ENCODE measurements at regions not wholly inside any gene's neighbourhood (a gene's known extent, or its start where the extent isn't known, plus 50 kb on each side); places are given as distances from the start of the nearest gene placed in this dataset.

DNA sequence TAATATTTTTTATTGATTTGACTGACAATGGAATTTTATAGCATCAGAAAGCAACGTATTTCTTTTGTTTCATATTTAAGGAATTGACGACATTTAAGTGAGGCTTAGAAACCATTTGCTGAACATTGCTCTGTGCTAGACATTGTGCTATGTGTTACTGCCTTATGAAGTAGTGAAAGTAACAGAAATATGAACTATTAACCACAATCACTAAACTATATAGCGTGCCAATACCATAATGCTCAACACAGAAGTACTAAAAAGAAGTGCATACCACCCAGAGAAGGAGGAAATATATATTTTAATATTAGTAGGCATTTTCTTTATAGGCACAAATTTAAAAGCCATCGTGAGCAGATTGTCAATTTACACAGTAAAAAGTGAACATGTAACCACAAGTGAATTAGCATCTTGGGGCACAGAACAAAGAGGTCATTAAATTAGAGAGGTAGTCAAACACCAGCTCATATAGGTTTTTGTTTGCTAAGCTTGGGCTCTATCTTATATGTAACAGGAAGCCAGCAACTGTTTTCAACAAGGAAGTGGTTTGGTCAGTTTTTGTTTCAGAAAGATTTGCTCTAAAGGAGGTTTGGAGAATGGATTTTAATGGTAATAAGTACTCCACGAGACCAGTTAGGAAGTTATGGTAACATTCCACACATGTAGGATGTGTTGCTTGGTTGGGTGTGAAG lies 270.7 kb downstream of the GRXCR1 start:
- ChIA-PET POLR2A (no interaction called here), CTCF (no interaction called here), RAD21 (ENCODE audit: unreplicated experiment) (no interaction called here), SMC1A (ENCODE audit: uncharacterized antibody, unreplicated experiment) (interaction anchor here (0.7 kb wide), 1 partner anchor 556 kb away, joined by 3 read pairs; no protein-coding TSS in a partner anchor)
- FAIRE-seq (no peak), ATAC-seq (peak; percentile 69), DNase-seq (ENCODE audit: low read depth, low spot score) (no peak)
- Histone ChIP-seq H3K27ac (ENCODE audit: control insufficient read depth, insufficient read depth) (no peak overlapping the region), H3K36me3 (ENCODE audit: control insufficient read depth in 2 of 2, insufficient read depth in 2 of 2, low read length in 1 of 2) (no peaks in the 10 kb centered on the region), H3K9ac (ENCODE audit: control insufficient read depth, insufficient read depth, low read length) (no peak overlapping the region), H3K79me2 (ENCODE audit: control insufficient read depth, insufficient read depth, low read length) (no peaks in the 10 kb centered on the region), H3K9me3 (replicated peaks; ENCODE audit: control insufficient read depth, insufficient read depth, low read length) (no peaks in the 10 kb centered on the region), H3K4me1 (ENCODE audit: control insufficient read depth, insufficient read depth, low read length) (no peaks in the 10 kb centered on the region), H2AFZ (ENCODE audit: control insufficient read depth, low read depth, low read length) (no peak overlapping the region), H3K4me3 (no peak overlapping the region), H3K27me3 (replicated peaks in 1 of 2; ENCODE audit: control insufficient read depth in 2 of 2, insufficient read depth in 2 of 2, low read length in 1 of 2) (no peaks in the 10 kb centered on the region), H4K20me1 (ENCODE audit: control insufficient read depth, insufficient read depth) (no peaks in the 10 kb centered on the region), H3K4me2 (ENCODE audit: control insufficient read depth, insufficient read depth) (no peak overlapping the region)
- TF ChIP-seq, protein P1, sequence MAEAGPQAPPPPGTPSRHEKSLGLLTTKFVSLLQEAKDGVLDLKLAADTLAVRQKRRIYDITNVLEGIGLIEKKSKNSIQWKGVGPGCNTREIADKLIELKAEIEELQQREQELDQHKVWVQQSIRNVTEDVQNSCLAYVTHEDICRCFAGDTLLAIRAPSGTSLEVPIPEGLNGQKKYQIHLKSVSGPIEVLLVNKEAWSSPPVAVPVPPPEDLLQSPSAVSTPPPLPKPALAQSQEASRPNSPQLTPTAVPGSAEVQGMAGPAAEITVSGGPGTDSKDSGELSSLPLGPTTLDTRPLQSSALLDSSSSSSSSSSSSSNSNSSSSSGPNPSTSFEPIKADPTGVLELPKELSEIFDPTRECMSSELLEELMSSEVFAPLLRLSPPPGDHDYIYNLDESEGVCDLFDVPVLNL (IDR thresholded peaks at IDR 0.05; ENCODE audit: low read depth, low read length): no peak
- 0 out of 2 replicates have a peak, but pooled peaks have one; percentile 19 for TF ChIP-seq IKZF1 (conservative IDR thresholded peaks at IDR 0.05)
- in situ Hi-C loops (cut with MboI): no loop called here
- intact Hi-C loops (cut with micrococcal nuclease; ENCODE audit: unreplicated experiment): no loop called here
- 23% methylated on average over 5 of the region's 5 CpGs for WGBS (ENCODE audit: insufficient coverage, insufficient replicate concordance, low lambda C conversion rate, missing lambda C conversion rate)
- BruUV-seq (replicated peaks): no TSS peak

DNA sequence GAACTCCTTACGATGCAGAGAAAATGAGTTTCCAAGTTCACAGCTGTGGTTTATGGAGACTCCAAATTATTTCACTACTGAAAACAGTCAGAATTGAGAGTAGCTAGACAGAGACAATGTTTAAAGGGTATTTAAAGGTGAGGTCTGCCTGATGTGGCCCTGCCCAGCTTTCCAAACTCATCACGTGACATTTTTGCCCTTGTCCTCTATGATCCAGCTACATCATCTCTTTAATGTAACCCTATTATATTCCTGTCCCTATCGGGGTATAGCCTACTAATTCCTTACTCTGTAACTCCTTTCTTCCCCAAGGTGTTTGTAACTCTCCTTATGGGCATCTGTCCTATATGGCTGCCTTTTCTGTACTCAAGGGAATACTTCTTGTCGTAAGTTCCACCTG lies 297.2 kb downstream of the GRXCR1 start:
- H3K4me3 ChIP-seq: no peak overlapping the region
- intact Hi-C loops (cut with micrococcal nuclease; ENCODE audit: unreplicated experiment): no loop called here
- ChIA-PET SMC1A (ENCODE audit: uncharacterized antibody, unreplicated experiment) (interaction anchor here (1.2 kb wide), 1 partner anchor 10 kb away, joined by 3 read pairs; no protein-coding TSS in a partner anchor), RAD21 (ENCODE audit: unreplicated experiment) (no interaction called here), CTCF (no interaction called here), POLR2A (no interaction called here)
- H3K9me3 ChIP-seq (replicated peaks; ENCODE audit: control insufficient read depth, insufficient read depth, low read length): no peaks in the 10 kb centered on the region
- in situ Hi-C loops (cut with MboI): no loop called here
- no peak overlapping the region for H2AFZ ChIP-seq (ENCODE audit: control insufficient read depth, low read depth, low read length)
- H3K4me2 ChIP-seq (ENCODE audit: control insufficient read depth, insufficient read depth): no peak overlapping the region
- ATAC-seq: no peak
- no peak overlapping the region for H3K27ac ChIP-seq (ENCODE audit: control insufficient read depth, insufficient read depth)
- H3K27me3 ChIP-seq (replicated peaks in 1 of 2; ENCODE audit: control insufficient read depth in 2 of 2, insufficient read depth in 2 of 2, low read length in 1 of 2): no peaks in the 10 kb centered on the region
- H3K79me2 ChIP-seq (ENCODE audit: control insufficient read depth, insufficient read depth, low read length): no peaks in the 10 kb centered on the region
- TF ChIP-seq ZNF217 (IDR thresholded peaks at IDR 0.05): no peak
- no peak for TF ChIP-seq RFX5 (IDR thresholded peaks at IDR 0.05; ENCODE audit: low read depth, low read length)
- no peak for TF ChIP-seq SMC3 (IDR thresholded peaks at IDR 0.05; ENCODE audit: borderline replicate concordance, low read length)
- TF ChIP-seq, protein P2, sequence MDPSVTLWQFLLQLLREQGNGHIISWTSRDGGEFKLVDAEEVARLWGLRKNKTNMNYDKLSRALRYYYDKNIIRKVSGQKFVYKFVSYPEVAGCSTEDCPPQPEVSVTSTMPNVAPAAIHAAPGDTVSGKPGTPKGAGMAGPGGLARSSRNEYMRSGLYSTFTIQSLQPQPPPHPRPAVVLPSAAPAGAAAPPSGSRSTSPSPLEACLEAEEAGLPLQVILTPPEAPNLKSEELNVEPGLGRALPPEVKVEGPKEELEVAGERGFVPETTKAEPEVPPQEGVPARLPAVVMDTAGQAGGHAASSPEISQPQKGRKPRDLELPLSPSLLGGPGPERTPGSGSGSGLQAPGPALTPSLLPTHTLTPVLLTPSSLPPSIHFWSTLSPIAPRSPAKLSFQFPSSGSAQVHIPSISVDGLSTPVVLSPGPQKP (IDR thresholded peaks at IDR 0.05; ENCODE audit: low read depth, low read length): no peak
- TF ChIP-seq, protein P3, sequence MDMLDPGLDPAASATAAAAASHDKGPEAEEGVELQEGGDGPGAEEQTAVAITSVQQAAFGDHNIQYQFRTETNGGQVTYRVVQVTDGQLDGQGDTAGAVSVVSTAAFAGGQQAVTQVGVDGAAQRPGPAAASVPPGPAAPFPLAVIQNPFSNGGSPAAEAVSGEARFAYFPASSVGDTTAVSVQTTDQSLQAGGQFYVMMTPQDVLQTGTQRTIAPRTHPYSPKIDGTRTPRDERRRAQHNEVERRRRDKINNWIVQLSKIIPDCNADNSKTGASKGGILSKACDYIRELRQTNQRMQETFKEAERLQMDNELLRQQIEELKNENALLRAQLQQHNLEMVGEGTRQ (IDR thresholded peaks at IDR 0.05; ENCODE audit: borderline replicate concordance, low read depth, low read length): no peak
- no peak for TF ChIP-seq SIN3A (IDR thresholded peaks at IDR 0.05; ENCODE audit: low read depth, low read length)
- TF ChIP-seq MYC (IDR thresholded peaks at IDR 0.05; ENCODE audit: insufficient read depth, insufficient read length, insufficient replicate concordance, low read length, severe bottlenecking): no peak
- TF ChIP-seq JUND (IDR thresholded peaks at IDR 0.05; ENCODE audit: low read depth, low read length): no peak
- WGBS (ENCODE audit: insufficient coverage, insufficient replicate concordance, low lambda C conversion rate, missing lambda C conversion rate): 8% methylated on average over 4 of the region's 4 CpGs
- BruUV-seq (replicated peaks): no TSS peak
- DNase-seq (ENCODE audit: low read depth, low spot score): no peak
- no peak for FAIRE-seq
- no peak overlapping the region for H3K9ac ChIP-seq (ENCODE audit: control insufficient read depth, insufficient read depth, low read length)
- H4K20me1 ChIP-seq (ENCODE audit: control insufficient read depth, insufficient read depth): no peaks in the 10 kb centered on the region
- H3K4me1 ChIP-seq (ENCODE audit: control insufficient read depth, insufficient read depth, low read length): no peaks in the 10 kb centered on the region
- H3K36me3 ChIP-seq (ENCODE audit: control insufficient read depth in 2 of 2, insufficient read depth in 2 of 2, low read length in 1 of 2): no peaks in the 10 kb centered on the region

All from GM12878 (cell line).